T1000 (cell line): ENCODE measurements at regions not wholly inside any gene's neighbourhood (a gene's known extent, or its start where the extent isn't known, plus 50 kb on each side); places are given as distances from the start of the nearest gene placed in this dataset.

Experiments used
- DNase-seq: peaks from one replicate; lab custom pipeline; 2025; ENCODE audit warnings: mixed read lengths; lab: John Stamatoyannopoulos, UW

DNA sequence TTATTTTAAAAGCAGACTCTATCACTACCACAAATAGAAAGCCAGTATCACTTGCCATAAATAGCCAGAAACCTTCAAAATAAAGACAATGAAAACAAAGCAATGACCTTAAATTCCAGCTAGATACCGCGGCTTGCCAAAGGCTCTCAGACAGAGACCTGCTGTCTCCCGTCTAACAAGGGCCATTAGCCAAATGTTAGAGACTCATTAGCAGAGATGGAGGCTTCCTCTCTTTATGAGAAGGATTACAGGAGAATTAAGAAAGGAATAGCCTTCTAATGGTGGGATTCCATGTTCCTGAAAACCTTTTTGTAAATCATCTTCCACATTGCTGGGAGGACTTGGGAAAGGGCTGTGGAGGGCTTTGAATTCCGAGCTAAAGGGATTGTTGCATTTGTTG, 206.7 kb downstream of the AACS start:
- DNase-seq = no peak

DNA sequence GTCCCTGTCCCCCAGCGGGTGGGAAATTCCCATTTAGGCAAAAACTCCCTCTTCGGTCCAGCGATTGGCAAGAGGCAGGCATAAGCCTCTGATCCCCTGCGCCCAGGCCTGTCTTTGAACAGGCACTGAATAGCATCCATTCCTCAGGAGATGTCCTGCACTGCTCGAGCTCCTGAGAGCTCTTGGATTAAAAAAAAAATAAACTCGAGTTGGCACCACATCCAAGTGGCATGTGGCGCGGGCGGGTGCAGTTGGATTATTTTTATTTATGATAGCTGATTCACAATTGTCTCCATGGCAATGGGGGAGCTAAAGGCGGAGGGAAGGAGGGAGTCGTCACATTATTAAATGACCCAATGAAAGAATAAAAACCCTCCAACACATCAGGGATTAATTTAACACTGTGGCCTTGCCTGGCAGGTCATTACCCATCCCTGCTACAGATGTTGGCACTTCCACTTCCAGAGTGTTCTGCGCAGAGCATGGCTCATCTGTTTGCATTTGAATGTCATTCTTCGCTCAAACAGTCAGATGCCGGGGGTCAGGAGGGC, 207.2 kb downstream of the AACS start:
- DNase-seq = no peak

DNA sequence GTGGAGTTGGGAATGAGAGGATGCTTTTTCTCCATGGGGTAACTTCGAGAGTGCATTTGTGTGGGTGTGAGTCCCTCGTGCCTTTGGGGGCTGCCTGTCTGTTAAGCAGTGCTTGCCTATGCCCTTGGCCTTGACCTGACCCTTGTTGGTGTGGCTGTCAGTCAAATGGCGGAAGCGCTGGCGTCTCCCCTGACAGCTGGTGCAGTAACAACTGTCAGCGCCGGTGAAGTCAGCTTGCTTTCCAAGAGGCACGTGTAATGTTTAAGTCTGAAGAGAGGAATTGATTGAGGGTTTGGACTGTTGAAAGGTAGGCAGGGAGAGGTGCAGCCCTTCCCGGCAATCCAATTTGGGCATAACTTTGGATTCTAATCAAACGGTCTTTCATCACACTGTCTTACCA, 211.3 kb downstream of the AACS start:
- no peak for DNase-seq

DNA sequence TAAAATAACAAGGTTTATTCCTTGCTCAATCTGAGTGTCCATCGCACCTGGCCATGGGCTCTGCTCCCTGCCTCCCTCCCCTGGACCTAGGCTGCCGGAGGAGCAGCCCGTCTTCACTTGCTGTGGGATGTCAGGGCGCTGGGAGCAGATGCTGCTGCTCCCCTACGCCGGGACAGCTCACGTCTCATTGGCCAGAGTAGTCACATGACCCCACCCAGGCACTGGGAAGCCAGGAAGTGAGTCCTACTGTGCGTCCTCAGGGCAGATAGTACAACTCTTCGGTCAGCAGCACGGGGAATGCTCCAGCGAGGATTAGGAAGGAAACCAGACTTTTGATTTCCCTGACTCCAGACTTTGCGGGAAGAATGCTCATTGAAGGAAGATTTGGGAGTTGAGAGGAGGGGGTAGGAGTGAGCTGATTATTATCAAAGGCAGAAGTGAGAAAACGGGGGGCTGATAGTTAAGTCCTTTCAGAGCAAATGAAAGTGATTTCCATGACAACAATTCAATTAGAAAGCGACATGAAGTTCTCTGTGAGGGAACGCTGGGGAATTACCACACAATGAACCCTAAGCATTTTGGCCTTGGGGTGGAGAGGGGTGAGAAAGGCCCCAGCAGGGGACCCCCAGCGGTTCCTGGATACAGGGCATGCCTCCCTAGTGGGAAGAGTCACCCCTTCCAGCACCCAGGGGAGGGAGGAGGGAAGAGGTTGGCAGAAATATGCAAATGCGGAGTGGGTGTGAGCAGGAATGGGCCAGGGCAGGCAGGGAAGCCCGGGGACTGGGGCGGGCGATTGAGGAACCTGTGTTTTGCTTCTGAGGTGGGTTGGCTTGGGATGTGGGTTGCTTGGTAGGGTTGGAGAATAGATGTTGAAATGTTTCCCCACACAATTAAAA, 215.5 kb downstream of the AACS start:
- DNase-seq = no peak

DNA sequence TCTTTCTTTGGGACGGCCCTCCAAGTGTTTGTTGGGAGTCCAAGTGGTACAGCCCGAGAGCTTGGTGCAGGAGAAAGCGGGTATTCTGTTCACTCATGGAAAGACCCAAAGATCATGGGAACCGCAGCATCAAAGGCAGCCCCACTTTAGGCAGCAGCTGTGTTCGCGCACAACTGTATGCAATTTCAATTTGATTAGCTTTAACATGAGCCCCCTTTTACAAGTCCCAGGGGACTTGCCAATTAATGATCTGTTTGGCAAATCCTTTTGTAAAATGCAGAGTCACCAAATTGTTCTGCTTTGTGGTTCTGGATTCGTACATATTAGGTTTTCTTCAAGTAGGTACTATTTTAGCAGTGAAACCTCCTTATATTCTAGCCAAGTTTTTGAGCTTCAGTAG, 217.7 kb downstream of the AACS start:
- no peak for DNase-seq

DNA sequence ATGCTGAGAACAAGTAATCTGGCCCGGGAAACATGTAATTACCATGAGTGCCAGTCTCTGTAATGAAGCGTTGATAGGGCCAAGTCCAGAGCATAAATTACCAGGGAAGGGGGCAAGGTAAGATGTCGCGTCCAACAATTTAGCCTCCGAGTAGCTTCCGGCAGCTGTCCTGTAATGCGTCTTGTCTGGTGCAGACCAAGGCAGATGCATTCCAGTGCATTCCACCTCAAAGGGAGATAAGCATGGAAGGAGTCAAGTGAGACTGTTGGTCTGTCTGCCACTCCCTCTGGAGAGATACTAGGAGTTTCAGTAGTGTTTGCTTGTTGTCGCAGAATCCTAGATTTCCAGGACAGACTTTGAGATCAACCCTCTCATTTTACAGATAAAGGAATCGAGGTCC, 218.3 kb downstream of the AACS start:
- no peak for DNase-seq

DNA sequence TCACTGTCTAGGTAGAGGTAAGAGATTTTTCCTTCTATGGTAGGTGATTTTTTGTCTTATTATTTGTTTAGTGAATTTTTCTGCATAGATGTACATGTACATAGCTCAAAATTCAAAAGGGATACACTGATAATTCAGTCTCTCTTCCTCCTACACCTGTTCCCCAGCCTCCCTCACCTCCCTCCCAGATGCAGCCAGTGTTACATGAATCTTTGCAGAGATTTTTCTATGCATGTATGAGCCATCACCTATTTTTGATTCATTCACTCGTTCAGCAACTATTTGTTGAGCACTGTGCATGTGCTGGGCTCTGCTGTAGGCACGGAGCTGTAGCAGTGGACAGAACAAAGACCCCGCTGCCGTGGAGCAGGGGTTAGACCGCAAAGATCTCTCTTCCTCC, 218.9 kb downstream of the AACS start:
- DNase-seq = no peak

DNA sequence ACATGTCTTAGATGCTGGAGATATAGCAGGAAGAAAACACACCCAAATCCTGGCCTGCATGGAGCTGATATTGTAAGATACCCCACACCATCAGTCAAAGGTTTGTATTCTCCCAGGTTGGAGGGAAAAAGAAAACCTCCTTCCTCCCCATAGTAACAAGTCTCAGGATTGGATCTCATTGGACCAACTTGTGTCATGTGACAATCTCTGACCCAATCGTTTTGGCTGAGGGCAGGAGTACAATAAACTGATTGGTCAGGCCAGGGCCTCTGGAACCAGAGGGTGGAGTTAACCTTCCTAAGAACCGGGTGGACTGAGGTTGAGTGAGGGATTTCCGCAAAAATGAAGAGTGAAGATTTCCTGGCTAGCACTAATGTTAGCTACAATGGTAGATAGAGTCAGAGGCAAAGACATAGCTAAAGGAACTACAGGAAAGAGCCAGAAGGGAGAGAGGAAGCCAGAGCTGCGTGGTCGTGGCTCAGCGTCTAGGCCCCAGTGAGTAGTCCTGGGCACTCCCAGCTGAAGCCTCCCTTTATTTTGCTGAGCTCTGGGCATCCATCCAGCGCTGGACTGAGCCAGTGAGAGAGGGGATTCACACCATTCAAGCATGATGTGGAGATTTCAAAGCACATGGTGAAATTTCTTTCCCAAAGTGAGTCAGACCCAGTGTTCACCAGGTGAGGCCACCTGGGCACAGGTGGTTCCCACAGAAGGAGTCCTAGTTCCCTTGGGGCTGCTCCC, 219.9 kb downstream of the AACS start:
- DNase-seq = no peak

DNA sequence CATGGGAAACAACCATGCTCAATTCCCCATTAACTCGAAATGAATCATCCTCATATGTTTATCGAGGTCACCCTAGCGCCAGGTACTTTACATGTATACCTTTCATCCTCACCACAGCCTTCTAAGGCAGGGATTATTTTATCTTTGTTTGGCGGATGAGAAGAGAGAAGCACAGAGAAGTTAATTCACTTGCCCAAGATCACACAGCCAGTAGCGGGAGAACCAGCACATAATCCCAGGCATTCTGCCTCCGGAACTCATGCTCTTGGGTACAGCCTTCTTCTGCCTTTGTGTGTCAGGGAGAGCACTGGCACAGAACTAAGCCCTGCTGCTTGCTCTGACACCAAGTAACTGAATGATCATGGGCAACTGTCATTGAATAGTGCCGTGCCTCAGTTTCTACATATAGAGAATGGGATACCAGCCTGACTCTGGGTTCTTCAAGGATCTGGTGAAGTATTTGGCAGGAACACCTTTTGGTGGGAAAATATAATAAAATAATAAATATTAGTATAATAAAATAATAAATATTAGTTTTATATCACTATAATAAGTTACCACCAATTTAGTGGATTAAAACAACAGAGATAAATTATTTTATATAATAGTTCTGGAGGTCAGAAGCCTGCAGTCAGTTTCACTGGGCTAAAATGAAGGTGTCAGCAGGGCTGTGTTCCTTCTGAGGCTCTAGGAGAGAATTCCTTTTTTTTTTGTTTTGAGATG, 220.9 kb downstream of the AACS start:
- no peak for DNase-seq

DNA sequence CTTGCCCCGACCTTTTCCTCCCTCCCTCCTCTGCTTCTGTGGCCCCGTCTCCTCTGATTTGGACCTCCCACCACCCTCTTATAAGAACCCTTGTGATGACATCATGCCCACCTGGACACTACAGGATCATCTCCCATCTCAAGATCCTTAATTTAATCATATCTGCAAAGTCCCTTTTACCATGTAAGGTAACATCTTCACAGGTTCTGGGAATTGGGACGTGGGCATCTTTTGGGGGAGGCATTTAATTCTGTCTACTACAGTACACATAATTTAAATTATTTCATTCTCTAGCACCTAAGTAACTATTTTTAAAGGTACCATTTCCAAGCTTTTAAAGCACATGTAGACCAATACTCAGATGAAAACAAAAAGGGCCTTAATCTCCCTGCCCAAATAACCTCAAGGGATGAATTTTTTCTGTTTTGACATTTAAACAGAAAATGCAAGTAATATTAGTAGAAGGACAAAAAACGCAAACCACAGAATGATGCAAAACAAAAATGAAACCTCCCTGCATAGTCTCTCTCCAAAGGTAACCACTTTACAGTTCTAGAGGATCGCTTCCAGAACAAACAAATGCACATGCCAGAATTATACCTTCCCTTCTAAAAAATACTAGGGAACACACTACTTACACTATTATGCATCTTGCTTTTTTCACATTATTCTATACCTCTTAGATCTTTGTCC, 222.1 kb downstream of the AACS start:
- no peak for DNase-seq

DNA sequence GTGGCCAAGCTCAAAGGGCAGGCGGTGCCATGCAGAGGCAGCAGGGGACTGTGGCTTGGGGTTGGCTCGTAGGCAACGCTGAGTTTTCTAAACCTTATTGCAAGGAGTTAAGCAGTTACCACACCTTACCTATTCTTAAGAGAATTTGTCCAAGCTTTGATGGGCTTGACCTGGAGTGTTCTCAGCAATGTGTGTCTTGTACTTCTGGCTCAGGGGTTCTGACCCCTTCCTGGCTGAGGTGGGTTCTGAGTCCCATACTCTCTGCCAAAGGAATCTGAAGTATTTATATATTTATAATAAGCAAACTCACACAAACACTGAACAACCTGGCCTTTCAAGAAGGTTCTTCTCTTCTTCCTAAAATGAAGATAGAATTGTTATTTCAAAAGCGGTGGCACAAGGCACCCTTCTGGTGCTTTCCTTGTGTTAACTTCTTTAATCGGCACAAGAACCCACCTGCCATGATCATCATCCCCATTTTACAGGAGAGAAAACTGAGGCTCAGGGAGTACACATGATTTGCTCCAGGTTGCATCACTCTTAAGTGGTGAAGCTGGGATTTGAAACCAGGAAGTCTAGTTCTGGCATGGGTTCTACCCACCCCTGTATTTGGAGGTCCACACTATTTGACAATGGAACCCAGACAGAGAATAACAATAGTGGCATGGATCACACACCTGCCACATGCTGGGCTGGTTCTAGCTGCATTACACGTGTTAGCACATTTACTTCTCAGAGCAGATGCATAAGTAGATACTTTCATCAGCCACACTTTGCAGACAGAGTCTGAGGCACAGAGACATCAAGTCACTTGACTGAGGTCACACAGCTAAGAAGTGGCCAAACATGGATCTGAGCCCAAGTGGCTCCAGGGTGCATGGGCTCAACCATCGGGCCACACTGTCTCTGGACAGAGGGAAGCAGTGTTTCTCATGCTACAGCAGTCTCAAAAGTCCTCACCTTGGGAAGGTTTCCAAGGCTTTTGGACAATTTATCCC, 224.0 kb downstream of the AACS start:
- no peak for DNase-seq

DNA sequence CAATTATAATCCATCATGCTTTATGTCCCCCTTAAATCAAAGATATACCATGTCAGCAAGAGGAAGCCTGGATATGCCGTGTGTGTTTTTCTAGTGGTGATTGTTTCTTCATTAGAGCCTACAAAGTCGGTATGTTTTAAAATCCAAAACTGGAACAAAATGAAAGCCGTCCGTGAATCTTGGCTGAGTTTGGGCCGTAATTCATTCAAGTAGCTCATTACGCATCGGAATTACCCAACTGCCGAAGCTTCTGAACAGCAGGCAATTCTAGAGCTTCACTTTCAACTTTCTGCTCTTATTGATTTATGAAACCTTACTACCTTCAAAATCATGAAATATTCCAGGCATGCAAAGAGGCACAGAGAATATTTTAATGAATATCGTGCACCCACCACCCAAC, 224.7 kb downstream of the AACS start:
- no peak for DNase-seq

DNA sequence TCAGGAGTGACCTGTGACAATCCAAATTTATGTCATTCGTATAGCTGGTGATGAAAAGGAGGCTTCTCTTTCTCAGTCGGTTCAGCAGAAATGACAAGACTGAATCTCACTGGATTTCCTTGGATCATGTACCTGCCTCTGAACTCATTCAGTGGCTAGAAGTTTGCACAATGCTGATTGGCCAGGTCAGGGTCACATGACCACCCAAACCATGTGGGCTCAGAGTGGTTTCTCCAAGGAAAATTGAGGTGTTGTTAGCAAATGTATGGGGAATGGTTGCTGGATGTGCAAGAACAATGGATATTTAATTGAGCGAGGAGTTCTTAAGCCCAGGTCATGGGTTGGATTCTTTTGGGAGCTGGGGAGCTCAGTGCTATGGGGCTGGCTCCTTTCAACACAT, 227.5 kb downstream of the AACS start:
- no peak for DNase-seq

DNA sequence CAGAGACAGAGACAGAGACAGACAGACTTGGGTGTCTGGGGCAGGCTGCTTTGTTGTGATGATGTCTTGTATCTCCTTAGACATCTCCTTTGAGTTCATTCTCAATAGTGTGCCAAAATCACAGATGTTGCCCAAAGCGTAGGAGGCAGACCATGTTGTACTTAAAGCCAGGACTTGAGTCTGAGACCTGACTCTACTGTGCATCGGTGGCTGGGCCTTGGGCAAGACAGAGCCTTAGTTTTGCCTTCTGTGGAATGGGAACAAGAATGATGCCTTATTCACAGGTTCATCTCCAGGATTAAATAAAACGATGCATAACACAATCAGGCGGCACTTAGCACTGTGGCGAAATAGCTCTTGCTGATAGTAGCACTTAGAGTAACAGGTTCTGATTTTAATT, 230.3 kb downstream of the AACS start:
- DNase-seq = no peak

DNA sequence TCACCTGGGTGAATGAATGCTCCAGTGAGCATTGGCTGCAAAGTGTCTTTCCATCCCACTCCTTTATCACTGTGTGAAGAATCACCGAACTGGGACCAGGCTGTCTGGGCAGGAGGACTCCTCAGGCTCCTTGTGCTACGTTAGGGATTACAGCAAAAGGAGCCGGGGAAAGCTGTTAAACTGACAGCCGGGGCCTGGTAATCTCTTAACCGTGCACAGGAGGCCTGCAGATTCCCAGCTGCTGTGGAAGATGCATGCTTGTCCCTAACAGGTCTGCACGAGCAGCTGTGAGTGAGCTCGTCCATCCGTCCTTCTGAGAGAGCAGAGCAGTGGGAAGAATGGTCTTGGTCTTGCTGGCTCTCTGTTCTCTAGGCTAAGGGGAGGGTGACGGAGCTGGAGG, 231.5 kb downstream of the AACS start:
- no peak for DNase-seq

DNA sequence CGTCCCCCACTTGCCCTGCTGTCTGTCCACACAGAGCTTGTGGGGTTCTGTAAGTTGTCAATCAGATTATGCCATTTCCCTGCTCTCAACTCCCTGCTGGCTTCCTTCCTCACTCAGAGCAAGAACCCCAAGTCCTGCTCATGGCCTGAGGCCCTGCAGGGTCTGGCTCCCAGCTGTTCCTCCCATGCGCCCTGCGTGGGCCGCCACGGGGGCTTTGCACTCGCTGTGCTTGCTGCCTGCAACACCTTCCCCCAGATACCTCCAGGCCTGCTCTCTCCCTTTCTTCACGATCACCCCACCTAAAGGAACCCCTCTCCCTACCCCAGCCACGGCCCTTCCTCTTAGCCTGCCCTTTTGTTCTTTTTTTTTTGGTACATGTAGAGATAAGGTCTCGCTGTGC, 234.6 kb downstream of the AACS start:
- no peak for DNase-seq

DNA sequence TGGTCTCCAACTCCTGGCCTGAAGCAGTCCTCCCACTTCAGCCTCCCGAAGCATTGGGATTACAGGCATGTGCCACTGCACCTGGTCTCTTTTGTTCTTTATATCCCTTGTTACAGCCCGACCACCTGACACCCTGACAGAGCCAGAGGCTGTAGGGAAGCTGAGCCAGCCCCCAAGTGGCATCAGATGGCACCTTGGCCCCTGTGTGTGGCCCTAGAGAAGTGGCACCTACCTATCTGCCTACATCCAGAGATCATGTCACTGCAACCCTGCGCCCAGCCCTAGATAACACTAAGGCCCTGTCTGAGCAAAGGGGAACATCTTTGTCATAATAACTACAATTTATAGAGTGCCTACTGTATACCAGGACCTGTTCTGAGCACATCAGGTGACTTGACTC, 235.0 kb downstream of the AACS start:
- no peak for DNase-seq

DNA sequence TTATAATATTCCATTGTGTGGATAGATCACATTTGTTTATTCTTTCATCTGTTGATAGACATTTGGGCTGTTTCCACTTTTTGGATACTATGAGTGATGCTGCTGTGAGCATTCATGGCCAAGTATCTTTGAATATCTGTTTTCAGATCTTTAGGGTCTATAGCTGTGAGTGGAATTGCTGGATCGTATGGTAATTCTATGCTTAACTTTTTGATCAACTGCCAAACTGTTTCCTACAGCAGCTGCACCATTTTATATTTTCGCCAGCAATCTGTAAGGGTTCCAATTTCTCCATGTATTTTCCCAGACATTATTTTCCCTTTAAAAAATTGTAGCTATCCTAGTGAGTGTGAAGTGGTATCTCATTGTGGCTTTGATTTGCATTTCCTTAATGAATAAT, 238.1 kb downstream of the AACS start:
- no peak for DNase-seq

DNA sequence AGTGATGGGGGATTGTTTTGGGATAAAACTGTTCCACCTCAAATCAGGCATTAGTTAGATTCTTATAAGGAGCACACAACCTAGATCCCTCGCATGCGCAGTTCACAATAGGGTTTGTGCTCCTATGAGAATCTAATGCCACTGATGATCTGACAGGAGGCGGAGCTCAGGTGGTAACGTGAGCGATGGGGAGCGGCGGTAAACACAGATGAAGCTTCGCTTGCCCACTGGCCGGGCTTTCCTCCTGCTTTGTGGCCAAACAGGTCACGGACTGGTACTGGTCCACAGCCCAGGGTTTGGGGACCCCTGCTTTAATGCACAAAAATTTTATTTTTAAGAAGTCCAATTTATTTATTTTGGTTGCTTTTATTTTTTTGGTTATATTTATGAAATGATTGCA, 238.8 kb downstream of the AACS start:
- no peak for DNase-seq

DNA sequence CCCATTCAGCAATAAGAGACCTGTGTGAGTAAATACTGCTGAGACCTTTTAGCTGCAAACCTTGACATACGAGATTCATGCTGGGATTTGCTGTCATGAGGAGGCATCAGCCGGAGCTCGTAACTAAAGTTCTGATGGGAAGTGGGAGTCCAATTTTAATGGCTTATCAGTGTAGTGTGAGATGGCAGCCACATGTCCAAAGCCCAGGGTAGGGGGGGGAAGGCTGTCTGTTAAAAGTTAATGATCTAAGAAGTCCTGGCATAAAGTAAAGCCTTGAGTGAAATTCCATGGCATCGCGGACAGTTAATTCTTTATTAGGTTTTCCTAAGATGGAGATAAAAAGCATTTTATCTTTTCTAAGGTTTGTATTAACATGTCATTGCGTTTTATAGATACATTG, 240.0 kb downstream of the AACS start:
- no peak for DNase-seq

DNA sequence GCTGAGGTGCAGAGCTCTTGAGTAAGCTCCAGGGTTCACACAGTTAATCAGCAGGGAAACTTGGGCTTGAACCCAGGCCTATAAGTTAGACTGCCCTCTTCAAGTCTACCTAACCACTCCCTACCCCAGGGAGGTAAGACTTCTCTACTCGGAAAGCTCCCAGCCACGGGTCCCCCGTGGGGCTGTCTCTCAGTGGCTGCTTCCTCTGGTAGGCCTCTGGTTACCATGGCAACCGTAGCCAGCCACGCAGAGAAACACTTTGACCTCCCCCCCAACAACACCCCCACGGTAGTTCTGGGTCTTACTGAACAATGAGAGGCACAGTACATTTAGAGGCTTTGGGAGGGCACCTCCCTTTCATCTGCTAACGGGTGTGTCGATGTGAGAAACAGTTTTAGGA, 245.2 kb downstream of the AACS start:
- no peak for DNase-seq
